HG02943 (cell line): ENCODE measurements at regions not wholly inside any gene's neighbourhood (a gene's known extent, or its start where the extent isn't known, plus 50 kb on each side); places are given as distances from the start of the nearest gene placed in this dataset.
"Not testable (repeated sequence)": the region's sequence is repeated elsewhere in the genome, so short reads cannot be mapped to it uniquely, and the experiment has no call there.

Experiments
- ATAC-seq: cut with Tn5 transposase; IDR thresholded peaks from one replicate; pipeline ENCODE4 v1.9.1; 2021; ENCODE audit warnings: mild to moderate bottlenecking, low read depth, moderate library complexity; ENCODE audit not compliant: unreplicated experiment

GRCh38 chr10:30736685-30737232 is 107.2 kb upstream of the LYZL2 start:
- peak; percentile 69 for ATAC-seq

GRCh38 chr10:30734901-30735300 is 105.3 kb upstream of the LYZL2 start:
- no peak for ATAC-seq

DNA sequence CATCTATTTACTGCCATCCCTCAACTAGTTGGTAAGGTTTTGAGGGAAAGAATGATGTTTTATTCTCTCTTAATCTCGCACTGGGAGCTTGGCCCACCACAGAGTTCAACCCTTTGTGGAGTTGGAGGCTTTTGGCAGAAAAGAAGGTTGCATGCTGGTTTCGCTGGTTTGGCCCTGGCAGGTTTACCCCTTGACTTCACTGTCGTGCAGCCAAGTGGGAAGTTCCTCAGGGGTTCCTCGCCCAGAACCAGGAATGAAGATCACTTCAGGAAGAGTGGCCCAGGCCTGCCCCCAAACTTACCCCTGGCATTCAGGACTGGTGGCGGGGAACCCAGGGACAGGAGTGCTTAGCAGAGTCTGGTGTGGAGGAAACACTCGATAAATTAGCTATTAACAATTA is 103.1 kb upstream of the LYZL2 start:
- no peak for ATAC-seq

DNA sequence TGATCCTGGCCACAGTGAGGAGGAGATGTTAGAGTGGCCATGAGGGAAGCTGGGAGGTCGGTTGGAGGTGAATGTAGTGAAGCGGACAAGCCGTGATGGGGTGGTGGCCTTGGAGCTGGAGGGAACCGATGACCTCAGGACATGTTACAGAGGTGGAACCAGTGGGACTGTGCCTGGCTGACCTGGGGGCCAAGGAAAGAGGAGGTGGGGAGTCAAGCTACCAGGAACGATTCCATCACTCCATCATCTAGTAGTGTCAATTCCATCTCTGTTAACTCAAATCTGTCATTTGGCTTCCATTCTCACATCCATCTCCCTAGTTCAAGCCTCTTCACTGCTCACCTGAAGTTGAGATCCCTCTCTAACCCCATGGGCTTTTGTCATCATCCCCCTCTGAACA is 102.4 kb upstream of the LYZL2 start:
- ATAC-seq, result no peak

DNA sequence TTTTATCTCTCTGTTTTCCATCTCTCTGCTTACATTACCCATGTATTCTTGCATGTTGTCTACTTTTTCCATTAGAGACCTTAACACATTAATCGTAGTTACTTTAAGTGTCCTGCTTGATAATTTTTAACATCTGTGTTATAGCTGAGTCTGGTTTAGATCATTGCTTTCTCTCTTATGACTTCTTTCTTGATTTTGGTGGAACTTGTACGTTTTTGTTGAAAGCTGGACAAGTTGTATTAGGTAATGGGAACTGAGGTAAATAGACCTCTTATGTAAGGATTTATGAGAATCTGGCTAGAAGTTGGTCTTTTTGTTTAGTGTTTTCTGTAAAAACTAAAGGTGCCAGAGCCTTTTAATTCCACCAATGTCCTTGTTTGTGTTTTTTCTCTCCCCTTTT is 100.8 kb upstream of the LYZL2 start:
- no peak for ATAC-seq

- ATAC-seq, result no peak
These were observed 99.2 kb upstream of the LYZL2 start for GRCh38 chr10:30728766-30729165.

- ATAC-seq, result no peak
These were observed 98.6 kb upstream of the LYZL2 start for GRCh38 chr10:30728127-30728526.

DNA sequence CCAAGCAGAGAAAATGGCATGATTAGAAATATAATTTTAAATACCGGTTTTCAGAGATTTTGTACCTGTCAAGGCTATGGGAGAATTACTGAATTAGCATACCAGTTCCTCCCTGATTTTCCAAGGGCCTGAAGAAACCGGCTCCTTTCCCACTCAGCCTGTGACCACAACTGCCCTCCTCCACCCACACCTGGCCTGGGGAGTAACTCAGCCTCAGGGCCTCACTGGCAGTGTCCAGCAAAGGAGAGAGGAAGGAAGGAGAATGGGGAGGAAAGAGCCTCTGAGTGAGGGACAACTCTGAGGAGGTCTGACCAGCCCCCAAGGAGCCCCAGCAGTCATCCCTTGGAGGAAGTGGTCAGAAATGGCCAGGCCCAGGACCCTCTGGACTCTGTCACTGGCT is 98.0 kb upstream of the LYZL2 start:
- ATAC-seq, result no peak

DNA sequence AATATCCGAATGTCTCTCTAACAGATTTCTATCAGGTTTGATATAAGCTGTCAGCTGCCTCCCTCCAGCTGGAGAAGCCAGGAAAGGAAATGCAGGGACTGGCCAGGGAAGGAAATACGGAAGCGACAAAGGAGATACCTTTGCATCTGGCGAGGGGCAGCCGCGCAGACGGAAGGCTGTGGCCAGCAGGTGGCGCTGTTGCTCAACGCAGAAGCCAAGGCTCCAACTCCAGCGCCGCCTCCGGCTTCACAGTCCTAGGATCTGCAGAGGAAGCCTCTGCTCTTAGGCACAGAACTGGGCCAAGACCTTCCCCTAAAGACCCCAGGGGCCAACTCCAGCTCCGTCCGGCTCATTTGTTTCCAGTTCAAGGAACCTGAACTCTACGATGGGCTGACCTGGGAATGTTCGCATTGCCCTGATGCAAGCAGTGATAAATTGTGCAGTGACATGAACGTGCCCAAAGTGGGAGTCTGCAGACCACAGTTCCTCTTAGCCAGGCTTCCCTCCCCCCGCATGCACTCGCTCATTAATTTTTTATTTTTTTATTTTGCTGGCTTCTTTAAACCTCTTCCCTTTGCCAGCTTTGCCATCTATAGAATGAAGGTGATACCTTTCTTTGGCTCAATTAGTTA is 97.3 kb upstream of the LYZL2 start:
- ATAC-seq, result not testable (repeated sequence)

DNA sequence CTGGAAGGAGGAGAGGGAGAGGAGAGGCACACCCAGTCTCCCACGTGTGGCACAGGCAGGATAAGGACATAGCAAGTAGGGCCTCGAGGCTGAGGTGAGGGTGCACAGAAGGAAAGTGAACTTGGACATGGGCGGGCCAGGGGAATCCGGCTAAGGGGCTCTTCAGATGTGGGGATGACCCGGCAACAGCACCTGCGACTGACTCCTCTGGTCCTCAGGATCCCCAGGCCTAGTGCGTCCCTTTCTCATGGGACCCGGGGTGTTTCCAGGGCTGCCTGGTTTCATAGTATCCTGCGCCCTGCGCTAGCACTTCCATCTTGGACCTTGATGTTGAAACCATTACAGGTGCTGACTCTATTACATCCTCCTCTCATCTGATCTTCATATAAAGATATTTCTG is 96.1 kb upstream of the LYZL2 start:
- ATAC-seq, result no peak

DNA sequence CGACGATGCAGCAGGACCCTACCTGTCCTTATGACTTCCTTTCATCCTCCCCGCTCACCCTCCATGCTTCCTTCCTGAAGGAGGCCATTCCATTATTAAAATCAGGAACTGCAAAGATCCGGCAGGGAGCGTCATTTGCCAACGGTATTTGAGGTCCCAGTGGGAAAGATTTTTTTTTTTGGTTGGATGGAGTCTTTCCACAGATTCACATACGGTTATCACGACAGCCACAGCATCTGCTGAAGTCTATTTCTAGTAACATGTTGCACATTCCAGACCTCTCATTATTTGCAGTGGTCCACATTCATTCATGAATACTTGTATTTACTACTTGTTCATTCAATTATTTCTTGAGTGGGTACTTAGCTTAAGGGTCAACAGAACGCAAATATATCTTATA is 94.7 kb upstream of the LYZL2 start:
- ATAC-seq, result no peak

GRCh38 chr10:30722956-30723620 is 93.5 kb upstream of the LYZL2 start:
- ATAC-seq, result no peak

GRCh38 chr10:30719832-30720231 is 90.3 kb upstream of the LYZL2 start:
- ATAC-seq, result no peak

DNA sequence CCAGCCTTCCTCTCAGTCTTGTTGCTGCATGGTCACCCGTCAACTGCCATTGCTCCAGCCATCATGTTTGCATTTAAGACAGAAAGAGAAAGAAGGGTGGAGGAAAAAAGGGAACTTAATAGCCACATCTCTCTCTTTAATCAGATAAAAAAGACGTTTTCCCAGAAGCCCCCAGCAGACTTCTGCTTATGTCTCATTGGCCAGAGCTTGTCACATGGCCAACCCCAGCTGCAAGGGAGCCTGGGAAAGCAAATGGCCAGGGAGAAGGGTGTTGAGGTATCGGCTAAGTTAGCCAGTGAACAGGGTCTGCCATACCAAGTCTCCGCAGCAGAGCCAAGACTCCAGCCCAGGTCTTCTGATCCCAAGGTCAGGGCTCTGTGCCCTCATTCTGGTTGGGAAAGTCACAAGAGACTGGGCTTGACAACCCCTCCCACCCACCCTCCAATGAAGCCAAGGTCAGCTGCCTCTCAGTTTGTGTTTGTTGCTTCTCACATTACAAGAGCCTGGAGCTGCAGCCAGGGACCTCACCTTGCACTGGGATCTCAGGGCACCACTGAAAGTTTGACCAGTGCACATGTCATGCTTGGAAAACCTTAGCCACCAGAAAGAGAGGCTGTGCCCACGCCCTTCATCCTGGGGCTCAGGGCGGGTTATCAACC is 80.3 kb upstream of the LYZL2 start:
- ATAC-seq, result no peak

GRCh38 chr10:30709229-30709628 is 79.7 kb upstream of the LYZL2 start:
- no peak for ATAC-seq

DNA sequence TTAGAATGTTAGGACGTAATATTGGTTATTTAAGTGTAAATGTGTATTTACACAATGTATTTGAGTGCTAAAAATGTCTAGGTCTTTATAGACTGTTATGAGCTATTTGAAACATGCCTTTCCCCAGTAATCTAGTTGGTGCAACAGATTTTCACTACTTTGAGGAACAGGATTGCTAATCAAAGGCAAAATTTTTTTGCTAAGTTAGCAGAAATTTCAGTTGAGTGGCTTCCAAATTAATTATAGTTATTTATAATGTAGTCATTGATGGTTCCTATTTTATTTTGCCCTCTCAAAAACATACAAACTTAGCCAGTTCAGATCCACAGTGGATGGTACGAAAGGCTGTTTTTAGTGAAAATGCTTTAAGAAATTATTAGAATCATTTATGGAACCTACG is 78.7 kb upstream of the LYZL2 start:
- ATAC-seq, result no peak

DNA sequence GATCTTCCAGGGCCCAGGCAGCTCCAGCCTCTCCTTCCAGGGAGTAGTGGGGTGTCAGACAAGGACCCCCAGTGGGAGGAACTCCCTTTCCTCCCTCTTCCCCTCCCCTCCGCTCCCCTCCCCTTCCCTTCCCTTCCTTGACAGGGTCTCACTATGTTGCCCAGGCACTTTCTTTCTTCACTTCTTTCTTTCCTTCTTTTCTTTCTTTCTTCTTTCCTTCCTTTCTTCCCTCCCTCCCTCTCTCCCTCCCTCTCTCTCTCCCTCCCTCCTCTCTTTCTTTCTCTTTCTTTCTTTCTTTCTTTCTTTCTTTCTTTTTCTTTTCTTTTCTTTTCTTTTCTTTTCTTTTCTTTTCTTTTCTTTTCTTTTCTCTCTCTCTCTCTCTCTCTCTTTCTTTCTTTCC is 76.6 kb upstream of the LYZL2 start:
- ATAC-seq, result not testable (repeated sequence)

DNA sequence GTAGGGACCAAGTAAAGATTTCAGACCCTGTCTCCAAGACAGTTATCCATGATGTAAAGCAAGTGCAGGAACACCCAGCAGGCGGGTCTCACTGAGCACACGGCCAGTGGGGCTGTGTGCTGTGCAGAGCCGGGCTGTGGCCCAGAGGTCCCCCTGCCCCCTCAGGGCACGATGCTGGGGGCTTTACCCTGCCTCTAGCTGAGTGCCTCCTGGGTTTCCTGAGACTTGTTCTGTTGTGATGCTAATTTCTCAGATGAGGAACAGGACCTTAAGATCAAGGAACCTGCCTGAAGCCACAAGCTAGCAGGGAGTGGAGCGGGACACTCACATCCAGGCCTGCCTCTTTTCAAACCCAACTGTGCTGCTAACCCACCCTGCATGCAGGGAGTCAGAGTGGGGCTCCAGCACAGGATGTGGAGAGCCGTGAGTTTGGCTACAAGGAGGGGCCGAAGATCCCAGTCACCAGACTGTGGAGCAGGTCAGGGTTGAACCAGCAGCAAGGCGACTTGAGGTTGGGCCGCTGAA is 76.1 kb upstream of the LYZL2 start:
- peak; percentile 8 for ATAC-seq

DNA sequence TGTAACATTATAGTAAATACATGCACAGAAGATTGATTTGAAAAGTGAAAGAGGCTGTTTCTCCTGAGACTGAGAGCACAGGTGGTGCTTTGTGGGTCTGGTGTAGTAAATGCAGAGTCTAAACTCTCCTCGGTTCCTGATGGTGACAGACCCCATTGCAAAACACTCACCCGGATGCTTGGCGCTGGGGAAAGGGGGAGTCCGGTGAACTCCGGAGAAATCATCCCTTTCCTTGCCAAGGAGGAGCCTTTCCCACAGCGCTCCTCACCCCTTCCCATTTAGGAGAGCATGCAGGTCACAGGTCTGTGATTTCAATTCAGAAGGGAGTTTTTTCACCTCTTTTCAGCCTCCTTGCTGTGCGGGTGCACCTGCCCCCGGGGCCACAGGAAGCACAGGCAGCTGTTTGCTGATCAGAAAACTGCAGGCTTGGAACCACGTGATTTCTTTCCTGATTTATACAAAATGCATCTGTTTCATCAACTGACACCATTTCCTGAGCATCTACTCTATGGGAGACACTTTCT is 75.6 kb upstream of the LYZL2 start:
- peak; percentile 43 for ATAC-seq

- peak; percentile 6 for ATAC-seq
These were observed 75.1 kb upstream of the LYZL2 start for GRCh38 chr10:30704601-30705100.

DNA sequence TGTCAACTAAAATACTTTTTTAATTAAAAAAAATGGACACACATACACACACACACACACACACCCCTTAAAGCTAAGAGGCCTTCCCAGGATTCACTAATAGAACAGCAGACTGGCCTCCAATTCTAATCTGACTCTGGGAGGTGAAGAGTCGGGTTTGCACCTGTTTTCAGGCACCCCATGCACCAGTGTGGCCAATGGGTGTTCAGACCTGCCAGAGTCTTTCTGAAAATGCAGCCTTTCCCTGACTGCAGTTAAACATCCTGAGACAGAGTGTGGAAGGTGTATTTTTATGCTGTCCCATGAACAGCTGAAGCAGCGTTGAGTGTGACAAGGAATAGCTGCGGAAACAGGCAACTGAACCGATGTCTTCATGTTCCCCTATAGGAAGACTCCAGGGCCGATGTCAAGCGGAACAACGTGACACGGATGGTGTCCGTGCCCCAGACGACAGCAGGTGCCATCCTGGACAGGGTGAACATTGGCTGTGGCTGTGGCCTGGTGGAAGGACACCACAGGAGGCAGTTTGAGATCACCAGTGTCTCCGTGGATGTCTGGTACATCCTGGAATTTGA is 74.6 kb upstream of the LYZL2 start:
- no peak for ATAC-seq
